ENCODE measurements at regions not wholly inside any gene's neighbourhood (a gene's known extent, or its start where the extent isn't known, plus 50 kb on each side); places are given as distances from the start of the nearest gene placed in this dataset.
A peak's percentile ranks its signal among the peaks of the same experiment; 100 is the strongest.

DNA sequence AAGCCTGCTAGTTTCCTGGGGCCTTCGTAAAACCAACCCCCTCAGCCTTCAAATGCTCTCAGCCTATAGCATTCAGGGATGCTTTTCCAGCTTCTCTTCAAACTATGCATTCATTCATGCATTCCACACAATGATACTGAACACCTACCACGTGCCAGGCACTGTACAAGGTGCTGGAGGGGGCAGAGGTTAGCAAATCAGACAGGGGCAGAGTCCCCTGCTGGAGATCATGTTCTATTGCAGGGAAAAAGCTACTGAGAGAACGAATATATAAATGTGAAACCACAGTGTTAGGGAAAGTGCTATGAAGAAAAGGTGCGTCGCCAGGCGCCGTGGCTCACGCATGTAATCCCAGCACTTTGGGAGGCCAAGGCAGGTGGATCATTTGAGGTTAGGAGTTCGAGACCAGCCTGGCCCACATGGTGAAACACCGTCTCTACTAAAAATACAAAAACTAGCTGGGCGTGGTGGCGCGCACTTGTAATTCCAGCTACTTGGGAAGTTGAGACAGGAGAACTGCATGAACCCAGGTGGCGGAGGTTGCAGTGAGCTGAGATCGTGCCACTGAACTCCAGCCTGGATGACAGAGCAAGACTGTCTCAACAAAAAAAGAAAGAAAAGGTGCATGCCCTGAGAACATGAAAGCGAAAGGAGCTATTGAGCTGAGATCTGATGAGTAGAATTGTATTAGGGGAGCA, 64.6 kb upstream of the CALN1 start:
- no peak for TF ChIP-seq POLR2AphosphoS5 (IDR thresholded peaks at IDR 0.05)
- no peak for TF ChIP-seq EP300 (IDR thresholded peaks at IDR 0.05)
- TF ChIP-seq POLR2A (IDR thresholded peaks at IDR 0.05) = no peak
- TF ChIP-seq, protein P1, sequence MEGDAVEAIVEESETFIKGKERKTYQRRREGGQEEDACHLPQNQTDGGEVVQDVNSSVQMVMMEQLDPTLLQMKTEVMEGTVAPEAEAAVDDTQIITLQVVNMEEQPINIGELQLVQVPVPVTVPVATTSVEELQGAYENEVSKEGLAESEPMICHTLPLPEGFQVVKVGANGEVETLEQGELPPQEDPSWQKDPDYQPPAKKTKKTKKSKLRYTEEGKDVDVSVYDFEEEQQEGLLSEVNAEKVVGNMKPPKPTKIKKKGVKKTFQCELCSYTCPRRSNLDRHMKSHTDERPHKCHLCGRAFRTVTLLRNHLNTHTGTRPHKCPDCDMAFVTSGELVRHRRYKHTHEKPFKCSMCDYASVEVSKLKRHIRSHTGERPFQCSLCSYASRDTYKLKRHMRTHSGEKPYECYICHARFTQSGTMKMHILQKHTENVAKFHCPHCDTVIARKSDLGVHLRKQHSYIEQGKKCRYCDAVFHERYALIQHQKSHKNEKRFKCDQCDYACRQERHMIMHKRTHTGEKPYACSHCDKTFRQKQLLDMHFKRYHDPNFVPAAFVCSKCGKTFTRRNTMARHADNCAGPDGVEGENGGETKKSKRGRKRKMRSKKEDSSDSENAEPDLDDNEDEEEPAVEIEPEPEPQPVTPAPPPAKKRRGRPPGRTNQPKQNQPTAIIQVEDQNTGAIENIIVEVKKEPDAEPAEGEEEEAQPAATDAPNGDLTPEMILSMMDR (IDR thresholded peaks at IDR 0.05) = no peak
- H3K4me1 ChIP-seq = no peaks in the 10 kb centered on the region
- peaks cover 0 to 15% (median 10%) of the 10 kb centered on the region in 4 donors for H3K9me3 ChIP-seq
- peak in 1 of 2 donors; percentile 9 for DNase-seq
- no peaks in the 10 kb centered on the region for H3K36me3 ChIP-seq
- H3K27ac ChIP-seq = no peak overlapping the region
- intact Hi-C loops (cut with DNase I; ENCODE audit: low total_unique reads) = no loop called here
- WGBS, 5 donors = 88 to 91% (median 90%) methylated on average over 16 of the region's 16 CpGs
- no peaks in the 10 kb centered on the region for H3K27me3 ChIP-seq
- no peak overlapping the region for H3K4me3 ChIP-seq

DNA sequence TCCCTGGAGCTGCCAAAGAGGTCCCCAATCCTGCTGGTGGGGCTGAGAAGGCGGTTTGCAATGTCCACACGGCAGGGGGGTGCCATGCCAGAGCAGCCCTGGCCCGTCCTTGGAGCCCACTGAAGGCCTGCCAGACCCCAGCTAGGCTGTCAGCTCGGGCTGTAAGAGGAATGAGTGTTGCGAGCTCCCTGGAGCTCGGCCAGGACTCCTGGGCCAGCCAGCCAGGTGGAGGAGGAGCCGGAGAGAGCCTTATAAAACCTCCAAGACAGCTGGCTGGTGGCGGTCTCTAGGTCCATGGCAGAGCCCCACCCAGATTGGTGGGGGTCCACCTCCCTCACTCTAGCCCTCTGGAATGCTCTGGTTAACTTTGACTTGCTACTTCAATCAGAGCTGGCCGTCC, 55.1 kb upstream of the CALN1 start:
- Histone ChIP-seq H3K36me3 (no peaks in the 10 kb centered on the region), H3K4me1 (no peaks in the 10 kb centered on the region), H3K27me3 (no peaks in the 10 kb centered on the region), H3K9me3 (peaks cover 0 to 17% (median 4%) of the 10 kb centered on the region in 4 donors), H3K27ac (no peak overlapping the region), H3K4me3 (no peak overlapping the region)
- intact Hi-C loops (cut with DNase I; ENCODE audit: low total_unique reads) = no loop called here
- DNase-seq = no peak
- WGBS, 5 donors = 57 to 68% (median 64%) methylated on average over 3 to 9 of the region's 9 CpGs
- TF ChIP-seq, protein P1 (IDR thresholded peaks at IDR 0.05) = no peak

GRCh38 chr7:72466797-72467196, 54.7 kb upstream of the CALN1 start:
- Histone ChIP-seq H3K36me3 (no peaks in the 10 kb centered on the region), H3K27ac (no peak overlapping the region), H3K27me3 (no peaks in the 10 kb centered on the region), H3K9me3 (peaks cover 0 to 17% (median 4%) of the 10 kb centered on the region in 4 donors), H3K4me1 (no peaks in the 10 kb centered on the region), H3K4me3 (no peak overlapping the region)
- TF ChIP-seq EP300 (IDR thresholded peaks at IDR 0.05) (no peak), POLR2AphosphoS5 (IDR thresholded peaks at IDR 0.05) (no peak), POLR2A (IDR thresholded peaks at IDR 0.05) (no peak)
- TF ChIP-seq, protein P1 (IDR thresholded peaks at IDR 0.05) = no peak
- intact Hi-C loops (cut with DNase I; ENCODE audit: low total_unique reads) = no loop called here
- no peak for DNase-seq
- 90 to 97% (median 94%) methylated on average over 2 of the region's 2 CpGs for WGBS, 5 donors

DNA sequence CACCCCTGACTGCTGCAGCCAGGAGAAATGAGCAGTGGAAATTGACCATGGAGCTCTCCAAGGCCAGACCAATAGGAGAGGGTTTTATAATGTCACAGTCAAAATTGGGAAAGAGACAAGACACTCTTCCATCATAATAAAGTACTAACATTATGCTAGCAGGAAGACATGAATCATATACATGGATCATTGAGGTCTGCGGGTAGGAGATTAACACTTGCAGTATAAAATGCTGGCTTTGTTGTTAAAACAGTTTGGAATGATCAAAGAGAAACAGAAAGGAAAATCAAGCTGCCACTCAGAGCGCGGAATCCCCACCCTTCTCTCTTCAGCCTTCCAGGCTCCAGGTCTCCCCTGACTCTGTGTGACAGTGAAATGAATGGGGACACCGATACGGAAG, 53.4 kb upstream of the CALN1 start:
- intact Hi-C loops (cut with DNase I; ENCODE audit: low total_unique reads) = no loop called here
- Histone ChIP-seq H3K27me3 (no peaks in the 10 kb centered on the region), H3K9me3 (peaks cover 0 to 17% (median 4%) of the 10 kb centered on the region in 4 donors), H3K4me3 (no peak overlapping the region), H3K27ac (no peak overlapping the region), H3K36me3 (no peaks in the 10 kb centered on the region), H3K4me1 (no peaks in the 10 kb centered on the region)
- 71 to 83% (median 80%) methylated on average over 5 of the region's 5 CpGs for WGBS, 5 donors
- TF ChIP-seq POLR2A (IDR thresholded peaks at IDR 0.05) = no peak
- TF ChIP-seq POLR2AphosphoS5 (IDR thresholded peaks at IDR 0.05) = no peak
- TF ChIP-seq, protein P1 (IDR thresholded peaks at IDR 0.05) = no peak
- no peak for TF ChIP-seq EP300 (IDR thresholded peaks at IDR 0.05)
- DNase-seq = no peak
